ENCODE measurements at regions not wholly inside any gene's neighbourhood (a gene's known extent, or its start where the extent isn't known, plus 50 kb on each side); places are given as distances from the start of the nearest gene placed in this dataset.
A peak's percentile ranks its signal among the peaks of the same experiment; 100 is the strongest.
"Not testable (repeated sequence)": the region's sequence is repeated elsewhere in the genome, so short reads cannot be mapped to it uniquely, and the experiment has no call there.

GRCh38 chr9:21710548-21711191 is 91.8 kb upstream of the MTAP start:
- H3K27me3 Mint-ChIP-seq (ENCODE audit: low read depth) = no peaks in the 10 kb centered on the region
- TF ChIP-seq CTCF (IDR thresholded peaks at IDR 0.05; ENCODE audit: unreplicated experiment in 3 of 3) = no peak
- H3K9me3 Mint-ChIP-seq = no peaks in the 10 kb centered on the region
- H3K4me3 Mint-ChIP-seq = no peak overlapping the region
- H3K36me3 Mint-ChIP-seq (ENCODE audit: low read depth) = no peaks in the 10 kb centered on the region
- H3K27ac Mint-ChIP-seq = peak overlapping the region in 1 of 3 experiments; percentile 35
- H3K4me1 Mint-ChIP-seq = peaks cover 12% of the 10 kb centered on the region

GRCh38 chr9:21711504-21711903 is 90.9 kb upstream of the MTAP start:
- H3K27me3 Mint-ChIP-seq (ENCODE audit: low read depth) = no peaks in the 10 kb centered on the region
- no peak overlapping the region for H3K27ac Mint-ChIP-seq
- H3K4me1 Mint-ChIP-seq = peaks cover 12% of the 10 kb centered on the region
- H3K9me3 Mint-ChIP-seq = no peaks in the 10 kb centered on the region
- H3K4me3 Mint-ChIP-seq = no peak overlapping the region
- no peak for TF ChIP-seq CTCF (IDR thresholded peaks at IDR 0.05; ENCODE audit: unreplicated experiment in 3 of 3)
- no peaks in the 10 kb centered on the region for H3K36me3 Mint-ChIP-seq (ENCODE audit: low read depth)

GRCh38 chr9:21715408-21715807 is 87.0 kb upstream of the MTAP start:
- H3K4me3 Mint-ChIP-seq = no peak overlapping the region
- no peak for TF ChIP-seq CTCF (IDR thresholded peaks at IDR 0.05; ENCODE audit: unreplicated experiment in 3 of 3)
- no peak overlapping the region for H3K27ac Mint-ChIP-seq
- no peaks in the 10 kb centered on the region for H3K27me3 Mint-ChIP-seq (ENCODE audit: low read depth)
- H3K9me3 Mint-ChIP-seq = peaks cover 4% of the 10 kb centered on the region
- no peaks in the 10 kb centered on the region for H3K4me1 Mint-ChIP-seq
- H3K36me3 Mint-ChIP-seq (ENCODE audit: low read depth) = no peaks in the 10 kb centered on the region

GRCh38 chr9:21720758-21721157 is 81.7 kb upstream of the MTAP start:
- H3K4me3 Mint-ChIP-seq = no peak overlapping the region
- H3K27ac Mint-ChIP-seq = no peak overlapping the region
- H3K4me1 Mint-ChIP-seq = no peaks in the 10 kb centered on the region
- TF ChIP-seq CTCF (IDR thresholded peaks at IDR 0.05; ENCODE audit: unreplicated experiment in 3 of 3) = no peak
- H3K36me3 Mint-ChIP-seq (ENCODE audit: low read depth) = no peaks in the 10 kb centered on the region
- H3K27me3 Mint-ChIP-seq (ENCODE audit: low read depth) = peaks cover 9% of the 10 kb centered on the region
- peaks cover 4% of the 10 kb centered on the region for H3K9me3 Mint-ChIP-seq

GRCh38 chr9:21727411-21727810 is 75.0 kb upstream of the MTAP start:
- not testable (repeated sequence) for H3K4me3 Mint-ChIP-seq; H3K27ac Mint-ChIP-seq; H3K36me3 Mint-ChIP-seq (ENCODE audit: low read depth); H3K9me3 Mint-ChIP-seq; H3K4me1 Mint-ChIP-seq; H3K27me3 Mint-ChIP-seq (ENCODE audit: low read depth)

GRCh38 chr9:21728781-21729180 is 73.7 kb upstream of the MTAP start:
- no peak overlapping the region for H3K27ac Mint-ChIP-seq
- H3K4me1 Mint-ChIP-seq = no peaks in the 10 kb centered on the region
- H3K36me3 Mint-ChIP-seq (ENCODE audit: low read depth) = no peaks in the 10 kb centered on the region
- H3K27me3 Mint-ChIP-seq (ENCODE audit: low read depth) = peaks cover 5% of the 10 kb centered on the region
- H3K4me3 Mint-ChIP-seq = no peak overlapping the region
- TF ChIP-seq CTCF (IDR thresholded peaks at IDR 0.05; ENCODE audit: unreplicated experiment in 3 of 3) = no peak
- H3K9me3 Mint-ChIP-seq = no peaks in the 10 kb centered on the region
